GM19395 (cell line): ENCODE measurements at regions not wholly inside any gene's neighbourhood (a gene's known extent, or its start where the extent isn't known, plus 50 kb on each side); places are given as distances from the start of the nearest gene placed in this dataset.
"Not testable (repeated sequence)": the region's sequence is repeated elsewhere in the genome, so short reads cannot be mapped to it uniquely, and the experiment has no call there.

ENCODE experiments used
- ATAC-seq: cut with Tn5 transposase; IDR thresholded peaks from one replicate; pipeline ENCODE4 v1.9.1; 2021; ENCODE audit warnings: mild to moderate bottlenecking, moderate library complexity; ENCODE audit not compliant: unreplicated experiment

DNA sequence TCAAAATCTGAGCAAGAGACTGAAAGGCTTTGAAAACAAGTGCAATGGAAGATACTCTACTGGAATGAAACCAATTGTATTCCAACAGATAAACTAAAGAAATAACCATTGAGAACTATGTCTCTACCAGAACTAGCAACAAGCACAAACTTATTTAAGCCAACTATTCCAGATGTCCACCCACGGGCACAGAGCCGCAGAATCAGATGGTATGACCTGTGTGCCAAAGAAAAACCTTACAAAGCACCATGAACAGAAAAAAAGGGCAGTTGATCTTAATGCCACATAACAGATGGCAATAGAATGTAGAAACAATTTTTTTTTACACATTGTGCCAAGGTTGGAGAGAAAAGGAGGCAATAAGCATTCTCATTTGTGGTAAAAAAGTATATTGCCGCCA lies 269.3 kb upstream of the ADGRL3 start:
- no peak for ATAC-seq

- no peak for ATAC-seq
These were observed 265.4 kb upstream of the ADGRL3 start for GRCh38 chr4:60934566-60935295.

- no peak for ATAC-seq
These were observed 261.9 kb upstream of the ADGRL3 start for GRCh38 chr4:60938181-60938580.

GRCh38 chr4:60938621-60939020 lies 261.5 kb upstream of the ADGRL3 start:
- no peak for ATAC-seq

- no peak for ATAC-seq
These were observed 256.1 kb upstream of the ADGRL3 start for GRCh38 chr4:60944060-60944459.

- ATAC-seq = no peak
These were observed 254.5 kb upstream of the ADGRL3 start for GRCh38 chr4:60945641-60946040.

- ATAC-seq = no peak
These were observed 252.1 kb upstream of the ADGRL3 start for GRCh38 chr4:60948008-60948407.

DNA sequence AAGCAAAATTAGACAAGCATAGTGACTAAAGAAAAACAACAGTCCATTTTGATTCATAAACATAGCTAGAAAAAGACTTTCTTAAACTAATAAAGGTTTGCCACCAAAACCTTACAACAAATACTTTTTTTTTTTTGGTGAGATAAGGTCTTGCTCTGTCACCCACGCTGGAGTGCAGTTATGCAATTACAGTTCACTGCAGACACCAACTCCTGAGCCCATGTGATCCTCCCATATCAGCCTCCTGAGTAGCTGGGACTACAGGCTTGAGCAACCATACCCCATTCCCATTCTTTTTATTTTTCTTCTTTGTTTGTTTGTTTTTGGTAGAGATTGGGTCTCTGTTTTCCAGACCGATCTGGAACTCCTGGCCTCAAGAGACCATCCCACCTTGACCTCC lies 247.2 kb upstream of the ADGRL3 start:
- ATAC-seq = no peak

DNA sequence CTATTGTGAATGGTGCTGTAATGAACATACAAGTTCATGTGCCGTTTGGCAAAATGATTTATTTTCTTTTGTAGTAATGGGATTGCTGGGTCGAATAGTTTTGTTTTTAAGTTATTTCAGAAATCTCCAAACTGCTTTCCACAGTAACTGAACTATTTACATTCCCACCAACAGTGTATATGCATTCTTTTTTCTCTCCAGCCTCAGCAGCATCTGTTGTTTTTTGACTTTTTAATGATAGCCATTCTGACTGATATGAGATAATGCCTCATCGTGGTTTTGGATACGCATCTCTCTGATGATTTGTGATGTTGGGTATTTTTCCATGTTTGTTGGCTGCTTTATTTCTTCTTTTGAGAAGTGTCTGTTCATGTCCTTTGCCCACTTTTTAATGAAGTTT lies 246.3 kb upstream of the ADGRL3 start:
- no peak for ATAC-seq

GRCh38 chr4:60962286-60962685 lies 237.8 kb upstream of the ADGRL3 start:
- no peak for ATAC-seq

DNA sequence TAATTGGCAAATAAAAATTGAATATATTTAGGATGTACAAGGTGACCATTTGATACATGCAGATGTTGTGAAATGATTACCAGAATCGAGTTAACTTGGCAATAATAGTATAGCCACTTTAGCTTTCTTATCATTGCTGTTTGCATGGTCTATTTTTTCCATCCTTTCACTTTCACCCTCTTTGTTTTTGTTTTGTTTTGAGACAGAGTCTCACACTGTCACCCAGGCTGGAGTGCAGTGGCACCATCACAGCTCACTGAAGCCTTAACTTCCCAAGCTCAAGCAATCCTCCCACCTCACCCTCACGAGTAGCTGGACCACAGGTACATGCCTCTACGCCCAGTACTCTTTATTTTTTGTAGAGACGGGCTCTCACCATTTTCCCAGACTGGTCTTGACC lies 218.6 kb upstream of the ADGRL3 start:
- ATAC-seq = no peak

DNA sequence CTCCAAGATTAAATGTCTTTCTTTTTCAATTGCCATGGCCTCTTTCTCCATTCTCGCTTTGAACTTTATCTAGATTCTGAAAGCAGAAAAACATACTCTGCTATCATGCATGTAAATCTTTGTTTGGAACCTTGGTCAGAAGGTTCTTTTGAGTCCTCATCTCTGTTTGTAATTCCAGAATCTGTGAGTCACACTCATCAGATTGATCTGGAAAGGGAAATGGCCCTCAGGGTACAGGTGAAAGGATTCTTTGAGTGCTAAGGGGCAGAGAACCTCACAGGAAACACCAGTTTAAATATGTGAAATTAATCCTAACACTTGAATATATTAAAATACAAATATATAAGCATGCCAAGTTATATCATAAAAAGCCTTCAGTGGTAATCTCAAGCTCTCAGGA lies 211.0 kb upstream of the ADGRL3 start:
- ATAC-seq = no peak

DNA sequence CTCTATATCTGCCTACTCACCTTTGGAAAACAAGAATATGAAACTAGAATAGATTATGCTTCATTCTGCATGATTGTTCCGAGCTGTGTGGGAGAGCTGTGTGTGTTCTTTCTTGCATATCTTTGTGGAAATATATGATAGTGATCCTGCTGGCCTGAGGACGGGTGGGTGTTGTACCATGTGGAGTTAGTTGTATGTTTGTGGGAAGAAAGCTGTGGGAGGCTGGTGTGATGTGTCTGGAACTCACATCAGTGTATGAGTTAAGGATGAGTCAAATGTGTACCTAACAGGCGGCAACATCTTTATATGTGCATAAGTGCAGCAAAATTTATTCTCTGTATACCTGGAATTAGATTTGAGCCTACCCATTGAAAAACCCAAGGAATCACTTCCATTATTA lies 208.1 kb upstream of the ADGRL3 start:
- ATAC-seq = no peak

- no peak for ATAC-seq
These were observed 196.8 kb upstream of the ADGRL3 start for GRCh38 chr4:61003301-61003700.

- no peak for ATAC-seq
These were observed 195.4 kb upstream of the ADGRL3 start for GRCh38 chr4:61004651-61005170.

DNA sequence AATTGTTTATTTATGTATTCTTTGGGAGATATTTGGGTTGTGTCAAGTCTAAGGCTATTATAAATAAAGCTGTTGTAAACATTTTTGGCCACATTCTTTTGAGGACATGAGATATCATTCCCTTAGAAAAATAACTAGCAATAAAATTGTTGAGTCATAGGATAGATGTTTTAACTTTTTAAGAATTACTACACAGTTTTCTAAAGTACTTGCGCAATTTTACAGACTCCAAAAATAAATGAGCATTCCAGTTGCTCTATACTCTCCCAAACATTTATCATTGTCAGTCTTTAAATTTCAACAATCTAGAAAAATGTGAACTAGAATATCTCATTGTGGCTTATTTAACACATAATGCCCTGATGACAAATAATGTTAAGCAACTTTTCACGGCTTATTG lies 189.1 kb upstream of the ADGRL3 start:
- no peak for ATAC-seq

DNA sequence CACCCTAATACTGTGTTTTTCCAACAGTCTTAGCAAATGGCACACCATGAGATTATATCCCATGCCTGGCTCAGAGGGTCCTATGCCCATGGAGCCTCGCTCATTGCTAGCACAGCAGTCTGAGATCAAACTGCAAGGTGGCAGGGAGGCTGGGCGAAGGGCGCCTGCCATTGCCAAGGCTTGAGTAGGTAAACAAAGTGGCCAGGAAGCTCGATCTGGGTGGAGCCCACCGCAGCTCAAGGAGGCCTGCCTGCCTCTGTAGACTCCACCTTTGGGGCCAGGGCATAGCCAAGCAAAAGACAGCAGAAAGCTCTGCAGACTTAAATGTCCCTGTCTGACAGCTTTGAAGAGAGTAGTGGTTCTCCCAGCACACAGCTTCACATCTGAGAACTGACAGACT lies 188.2 kb upstream of the ADGRL3 start:
- ATAC-seq = not testable (repeated sequence)

DNA sequence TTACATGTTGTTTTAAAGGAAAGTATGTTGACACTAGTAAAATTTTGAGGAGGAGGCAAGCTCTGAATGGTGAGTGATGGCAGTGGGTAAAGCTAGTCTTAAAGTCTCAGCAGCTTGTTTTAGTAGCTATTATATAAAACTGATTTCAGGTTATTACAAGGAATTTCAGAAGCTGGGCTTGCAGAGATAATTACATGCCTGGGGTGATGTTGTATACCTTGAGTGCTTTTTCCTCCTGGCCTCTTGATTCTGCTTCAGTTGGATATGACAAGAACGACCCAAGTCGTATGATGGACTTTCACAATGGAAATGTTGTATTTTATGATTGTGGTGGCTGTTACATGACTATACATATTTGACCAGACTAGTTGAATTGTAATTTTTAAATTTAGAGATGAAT lies 175.5 kb upstream of the ADGRL3 start:
- ATAC-seq = no peak

DNA sequence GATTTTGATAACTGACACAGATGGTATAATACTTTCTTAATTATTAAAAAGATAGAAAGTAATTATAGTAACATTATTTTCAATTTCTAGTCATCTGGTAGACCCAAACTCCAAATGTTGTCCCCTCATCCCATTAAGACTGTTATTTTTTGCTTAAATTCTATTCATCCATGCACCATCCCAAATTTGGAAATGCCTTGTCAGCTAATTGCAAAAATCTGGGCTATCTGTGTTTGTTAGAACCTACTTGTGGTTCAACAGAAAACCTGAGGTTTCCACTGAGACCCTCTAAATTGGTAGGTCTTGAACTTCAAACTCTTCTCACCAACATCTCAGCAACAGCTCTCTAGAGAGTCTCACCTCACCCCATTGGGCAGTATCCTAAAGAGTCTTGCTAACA lies 172.2 kb upstream of the ADGRL3 start:
- ATAC-seq = no peak

DNA sequence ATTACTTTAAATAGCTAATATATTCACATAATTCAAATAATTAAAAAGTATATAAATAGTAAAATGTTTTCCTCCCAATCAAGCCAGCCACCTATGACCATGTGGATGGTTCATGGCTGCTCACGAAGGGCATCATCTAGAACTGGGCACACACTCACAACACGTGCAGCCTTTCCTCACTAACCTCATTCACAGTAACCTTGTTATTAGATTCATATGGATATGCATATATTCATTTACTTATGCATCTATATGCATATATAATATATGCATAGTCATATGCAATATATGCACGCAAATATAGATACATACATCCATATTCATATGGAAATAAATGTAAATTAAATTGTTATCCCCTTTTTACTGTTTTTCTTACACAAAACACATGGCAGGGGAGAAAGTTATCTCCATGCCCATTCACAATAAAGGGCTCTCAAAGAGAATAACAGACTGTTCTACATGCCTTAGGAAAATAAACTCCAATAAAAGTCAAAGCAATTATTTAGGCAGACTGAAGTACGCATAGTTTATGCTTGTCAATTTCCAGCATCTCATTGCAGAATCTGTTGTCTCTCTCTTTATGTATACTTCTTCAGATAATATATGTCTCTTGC lies 163.9 kb upstream of the ADGRL3 start:
- no peak for ATAC-seq

GRCh38 chr4:61041527-61041926 lies 158.6 kb upstream of the ADGRL3 start:
- no peak for ATAC-seq

DNA sequence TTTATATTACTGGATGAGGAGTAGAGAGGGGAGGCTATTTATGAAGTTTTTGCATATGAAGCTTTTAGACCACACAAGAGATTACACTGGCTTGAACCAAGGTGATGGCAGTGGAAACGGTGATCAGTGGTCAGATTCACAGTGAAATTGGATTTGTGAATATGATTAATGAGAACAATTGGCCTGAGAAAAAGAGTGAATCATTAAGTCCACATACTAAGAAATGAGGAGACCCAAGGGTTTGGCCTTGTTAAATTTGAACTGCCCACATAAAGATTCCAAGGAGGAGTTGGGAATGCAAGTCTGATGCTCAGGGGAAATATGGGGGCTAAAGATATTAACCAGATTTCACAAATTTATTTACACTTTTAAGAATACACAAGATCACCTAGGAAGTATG lies 155.3 kb upstream of the ADGRL3 start:
- ATAC-seq = no peak

DNA sequence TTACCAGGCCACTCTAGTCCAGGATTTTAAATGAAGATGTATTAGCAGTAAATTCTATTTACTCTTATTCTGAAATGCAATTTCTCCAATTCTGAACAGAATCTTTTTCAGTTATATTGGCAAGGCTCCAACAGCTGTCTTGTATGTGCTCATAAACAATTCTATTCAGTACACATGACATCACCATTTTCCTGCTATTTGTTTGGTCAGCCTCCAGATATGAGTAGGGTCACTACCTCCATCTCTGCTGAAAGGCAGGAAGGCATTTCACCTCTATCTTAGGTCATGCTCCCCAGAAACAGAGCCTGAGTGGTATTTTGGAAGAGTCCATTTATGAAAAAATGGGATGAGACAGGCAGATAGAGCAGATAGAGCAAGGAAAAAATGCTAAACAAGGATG lies 151.1 kb upstream of the ADGRL3 start:
- no peak for ATAC-seq
